Fibroblast of lung (primary cell): ENCODE measurements at regions not wholly inside any gene's neighbourhood (a gene's known extent, or its start where the extent isn't known, plus 50 kb on each side); places are given as distances from the start of the nearest gene placed in this dataset.

Experiments
- DNase-seq, 2 donors: peaks; one replicate each; pipeline versions ENCODE4 v3.0.0 to v3.0.0-alpha.2; 2010; ENCODE audit warnings: low read depth in 2 of 2
- H2AFZ ChIP-seq: 2 replicates; pipeline ENCODE4 v1.5.1; 2012; ENCODE audit warnings: low read length, control low read depth, inconsistent platforms
- H3K27ac ChIP-seq: 2 replicates; pipeline ENCODE4 v1.5.1; 2011; ENCODE audit warnings: low read length, control low read depth; ENCODE audit not compliant: insufficient read depth
- H3K27me3 ChIP-seq: 2 replicates; pipeline ENCODE4 v1.5.1; 2011; ENCODE audit warnings: mild to moderate bottlenecking, low read length; ENCODE audit not compliant: control insufficient read depth, insufficient read depth
- H3K36me3 ChIP-seq: 2 replicates; pipeline ENCODE4 v1.5.1; 2011; ENCODE audit warnings: low read length; ENCODE audit not compliant: control insufficient read depth, insufficient read depth
- H3K4me1 ChIP-seq: 2 replicates; pipeline ENCODE4 v1.5.1; 2011; ENCODE audit warnings: low read length; ENCODE audit not compliant: control insufficient read depth, insufficient read depth; ENCODE audit errors: extremely low read depth
- H3K4me2 ChIP-seq: 2 replicates; pipeline ENCODE4 v1.5.1; 2011; ENCODE audit warnings: low read length, control low read depth; ENCODE audit not compliant: insufficient read depth; ENCODE audit errors: extremely low read depth
- H3K4me3 ChIP-seq, 4 experiments: fragments of 200-600 bp in 1 of 4; sonication (generic) in 1 of 4; replicated peaks in 1 of 4; 2 replicates each; pipeline ENCODE4 v1.5.1; 2011 to 2016; ENCODE audit warnings: low read length in 4 of 4, low read depth in 3 of 4, mild to moderate bottlenecking in 3 of 4, control low read depth in 2 of 4, inconsistent platforms in 1 of 4, mixed read lengths in 1 of 4; ENCODE audit not compliant: insufficient read depth in 1 of 4; ENCODE audit errors: control extremely low read depth in 1 of 4
- H3K79me2 ChIP-seq: 2 replicates; pipeline ENCODE4 v1.5.1; 2012; ENCODE audit warnings: mild to moderate bottlenecking, low read length, inconsistent platforms; ENCODE audit not compliant: control insufficient read depth, insufficient read depth
- H3K9ac ChIP-seq: 2 replicates; pipeline ENCODE4 v1.5.1; 2011; ENCODE audit warnings: mild to moderate bottlenecking, low read length, control low read depth; ENCODE audit not compliant: insufficient read depth
- H3K9me3 ChIP-seq: 2 replicates; pipeline ENCODE4 v1.5.1; 2012; ENCODE audit warnings: low read depth, low read length; ENCODE audit not compliant: control insufficient read depth, insufficient read depth
- H4K20me1 ChIP-seq: 2 replicates; pipeline ENCODE4 v1.5.1; 2011; ENCODE audit warnings: low read length; ENCODE audit not compliant: control insufficient read depth, insufficient read depth; ENCODE audit errors: extremely low read depth
- EZH2 ChIP-seq: IDR thresholded peaks from 2 replicates; pipeline ENCODE4 v1.5.1; 2012; ENCODE audit warnings: low read length, control low read depth, mild to moderate bottlenecking; ENCODE audit errors: missing control alignments
- TF ChIP-seq, protein P1 (sequence below), 2 donors: IDR thresholded peaks in 1 of 2; conservative IDR thresholded peaks in 1 of 2; 1 replicate in 1 of 2; 2 replicates in 1 of 2; pipeline ENCODE4 v1.5.1; 2011 to 2012; ENCODE audit warnings: low read length in 2 of 2, control low read depth in 1 of 2, inconsistent platforms in 1 of 2, low read depth in 1 of 2, mild to moderate bottlenecking in 1 of 2

DNA sequence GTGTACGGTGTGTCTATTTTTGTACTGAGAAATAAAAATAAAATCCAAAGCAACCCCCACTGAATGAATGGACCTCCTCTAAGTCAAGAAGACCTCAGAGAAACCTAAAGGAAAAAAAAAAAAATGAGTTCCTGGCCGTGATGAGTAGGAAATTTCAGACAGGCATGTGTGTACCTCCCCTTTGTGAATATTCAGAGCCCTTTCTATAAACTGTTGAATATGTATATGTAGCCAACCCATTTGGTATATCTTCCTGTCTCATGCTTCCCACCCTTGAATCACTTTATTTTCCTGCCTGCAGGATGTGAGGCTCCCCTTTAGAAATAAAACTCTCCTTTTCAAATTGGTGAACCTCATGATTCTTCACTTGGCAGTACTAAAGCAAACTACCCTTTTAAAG, 887.8 kb upstream of the NCAM2 start:
- Histone ChIP-seq H4K20me1 (no peaks in the 10 kb centered on the region), H3K4me3 (no peak overlapping the region)

DNA sequence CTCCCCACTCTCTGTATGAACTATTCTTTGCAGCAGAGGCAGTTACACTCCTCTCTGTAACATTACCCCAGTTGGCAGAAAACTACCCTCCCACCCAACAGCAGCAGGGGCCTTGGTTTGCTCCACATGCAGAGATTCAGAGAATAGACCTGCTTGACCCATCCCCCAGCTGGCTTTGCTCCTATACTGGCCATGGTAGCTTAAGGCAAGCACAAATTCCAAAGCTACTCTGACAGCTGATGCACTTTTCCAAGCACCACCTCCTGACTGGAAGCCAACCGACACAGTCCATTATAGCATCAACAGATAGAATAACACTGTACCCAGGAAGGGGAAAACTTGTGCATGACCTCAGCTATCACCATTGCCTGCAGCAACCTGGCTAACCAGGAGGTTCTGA, 846.5 kb upstream of the NCAM2 start:
- DNase-seq, result no peak
- no peaks in the 10 kb centered on the region for H3K79me2 ChIP-seq
- H2AFZ ChIP-seq, result no peak overlapping the region
- no peak for TF ChIP-seq EZH2
- TF ChIP-seq, protein P1, sequence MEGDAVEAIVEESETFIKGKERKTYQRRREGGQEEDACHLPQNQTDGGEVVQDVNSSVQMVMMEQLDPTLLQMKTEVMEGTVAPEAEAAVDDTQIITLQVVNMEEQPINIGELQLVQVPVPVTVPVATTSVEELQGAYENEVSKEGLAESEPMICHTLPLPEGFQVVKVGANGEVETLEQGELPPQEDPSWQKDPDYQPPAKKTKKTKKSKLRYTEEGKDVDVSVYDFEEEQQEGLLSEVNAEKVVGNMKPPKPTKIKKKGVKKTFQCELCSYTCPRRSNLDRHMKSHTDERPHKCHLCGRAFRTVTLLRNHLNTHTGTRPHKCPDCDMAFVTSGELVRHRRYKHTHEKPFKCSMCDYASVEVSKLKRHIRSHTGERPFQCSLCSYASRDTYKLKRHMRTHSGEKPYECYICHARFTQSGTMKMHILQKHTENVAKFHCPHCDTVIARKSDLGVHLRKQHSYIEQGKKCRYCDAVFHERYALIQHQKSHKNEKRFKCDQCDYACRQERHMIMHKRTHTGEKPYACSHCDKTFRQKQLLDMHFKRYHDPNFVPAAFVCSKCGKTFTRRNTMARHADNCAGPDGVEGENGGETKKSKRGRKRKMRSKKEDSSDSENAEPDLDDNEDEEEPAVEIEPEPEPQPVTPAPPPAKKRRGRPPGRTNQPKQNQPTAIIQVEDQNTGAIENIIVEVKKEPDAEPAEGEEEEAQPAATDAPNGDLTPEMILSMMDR (conservative IDR thresholded peaks at IDR 0.05 in 1 of 2, IDR thresholded peaks at IDR 0.05 in 1 of 2; ENCODE audit: low read depth in 1 of 2, low read length in 2 of 2), result no peak
- no peaks in the 10 kb centered on the region for H3K4me1 ChIP-seq
- H3K9ac ChIP-seq, result no peak overlapping the region
- H3K27ac ChIP-seq, result no peak overlapping the region
- H3K36me3 ChIP-seq, result no peaks in the 10 kb centered on the region
- no peaks in the 10 kb centered on the region for H3K9me3 ChIP-seq
- no peaks in the 10 kb centered on the region for H3K27me3 ChIP-seq
- no peak overlapping the region for H3K4me2 ChIP-seq
- no peaks in the 10 kb centered on the region for H4K20me1 ChIP-seq
- no peak overlapping the region for H3K4me3 ChIP-seq

More for the DNA sequence above, 887.8 kb upstream of the NCAM2 start:
- Histone ChIP-seq H3K27ac (no peak overlapping the region), H3K36me3 (no peaks in the 10 kb centered on the region), H3K9me3 (no peaks in the 10 kb centered on the region), H3K9ac (no peak overlapping the region), H3K4me2 (no peak overlapping the region), H3K79me2 (no peaks in the 10 kb centered on the region), H3K27me3 (no peaks in the 10 kb centered on the region), H2AFZ (no peak overlapping the region), H3K4me1 (no peaks in the 10 kb centered on the region)
- TF ChIP-seq EZH2, result no peak
- DNase-seq, result no peak

DNA sequence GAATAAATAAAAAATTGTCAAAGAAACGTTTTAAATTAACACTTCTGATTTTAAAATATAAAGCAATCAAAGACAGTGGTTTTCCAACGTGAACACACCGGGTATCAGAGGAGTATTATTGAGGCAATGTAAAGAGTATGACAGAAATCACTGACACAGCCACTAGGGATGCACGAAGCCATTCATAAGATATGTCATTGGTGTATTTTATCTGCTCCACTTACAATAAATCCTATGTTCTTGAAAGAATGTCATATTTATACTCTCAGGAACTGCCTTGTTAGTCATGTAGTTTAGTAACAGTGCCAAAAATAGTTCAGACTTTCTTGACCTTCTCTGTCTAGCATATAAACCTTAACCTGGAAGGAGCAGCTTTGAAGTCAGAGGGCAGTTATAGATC, 835.0 kb upstream of the NCAM2 start:
- no peaks in the 10 kb centered on the region for H3K79me2 ChIP-seq
- H3K27ac ChIP-seq, result no peak overlapping the region
- TF ChIP-seq EZH2, result no peak
- TF ChIP-seq, protein P1 (conservative IDR thresholded peaks at IDR 0.05 in 1 of 2, IDR thresholded peaks at IDR 0.05 in 1 of 2; ENCODE audit: low read depth in 1 of 2, low read length in 2 of 2), result no peak
- no peaks in the 10 kb centered on the region for H3K4me1 ChIP-seq
- H3K4me2 ChIP-seq, result no peak overlapping the region
- H3K9me3 ChIP-seq, result no peaks in the 10 kb centered on the region
- H3K27me3 ChIP-seq, result no peaks in the 10 kb centered on the region
- no peaks in the 10 kb centered on the region for H3K36me3 ChIP-seq
- no peaks in the 10 kb centered on the region for H4K20me1 ChIP-seq
- no peak overlapping the region for H2AFZ ChIP-seq
- no peak for DNase-seq
- no peak overlapping the region for H3K9ac ChIP-seq
- no peak overlapping the region for H3K4me3 ChIP-seq
